Neural cell (in vitro differentiated cells): ENCODE measurements at regions not wholly inside any gene's neighbourhood (a gene's known extent, or its start where the extent isn't known, plus 50 kb on each side); places are given as distances from the start of the nearest gene placed in this dataset.

Source experiments
- H2AFZ ChIP-seq: fragments of 200-600, 300-800 bp; sonication (generic), shearing (Covaris generic); 2 replicates; pipeline ENCODE4 v1.6.0; 2014; ENCODE audit warnings: low read depth, mild to moderate bottlenecking, antibody characterized with exemption, low read length, moderate library complexity
- H3F3A ChIP-seq: fragments of 200-600 bp; shearing (Covaris generic); 2 replicates; pipeline ENCODE4 v1.6.1; 2016; ENCODE audit warnings: mild to moderate bottlenecking, moderate library complexity, mixed read lengths, antibody characterized with exemption, low read length; ENCODE audit not compliant: insufficient read depth, poor library complexity, severe bottlenecking
- H3K27ac ChIP-seq: fragments of 200-600, 300-800 bp; sonication (generic), shearing (Covaris generic); 2 replicates; pipeline ENCODE4 v1.5.1; 2014; ENCODE audit warnings: mild to moderate bottlenecking, low read length, moderate library complexity
- H3K27me3 ChIP-seq: fragments of 300-800, 200-600 bp; sonication (generic), shearing (Covaris generic); 2 replicates; pipeline ENCODE4 v1.6.0; 2014; ENCODE audit warnings: mild to moderate bottlenecking, low read depth, low read length, moderate library complexity; ENCODE audit not compliant: insufficient read depth
- H3K36me3 ChIP-seq: fragments of 300-800, 200-600 bp; sonication (generic), shearing (Covaris generic); 2 replicates; pipeline ENCODE4 v1.5.1; 2014; ENCODE audit warnings: mild to moderate bottlenecking, antibody characterized with exemption, low read length, moderate library complexity; ENCODE audit not compliant: insufficient read depth
- H3K4me2 ChIP-seq: fragments of 300-800, 200-600 bp; sonication (generic), shearing (Covaris generic); 2 replicates; pipeline ENCODE4 v1.6.0; 2014; ENCODE audit warnings: mild to moderate bottlenecking, low read length
- H3K4me3 ChIP-seq: fragments of 300-800, 200-600 bp; sonication (generic), shearing (Covaris generic); 2 replicates; pipeline ENCODE4 v1.5.1; 2014; ENCODE audit warnings: mild to moderate bottlenecking, low read length, moderate library complexity
- H3K79me2 ChIP-seq: fragments of 200-600 bp; shearing (Covaris generic); replicated peaks from 2 replicates; pipeline ENCODE4 v1.6.0; 2014; ENCODE audit warnings: mild to moderate bottlenecking, low read length, moderate library complexity; ENCODE audit not compliant: insufficient read depth
- H3K9ac ChIP-seq: fragments of 300-800, 200-600 bp; sonication (generic), shearing (Covaris generic); 2 replicates; pipeline ENCODE4 v1.6.1; 2016; ENCODE audit warnings: mild to moderate bottlenecking, low read length, mixed read lengths
- H3K9me2 ChIP-seq: fragments of 200-600 bp; shearing (Covaris generic); 2 replicates; pipeline ENCODE4 v1.6.1; 2016; ENCODE audit warnings: mild to moderate bottlenecking, low read length, mixed read lengths; ENCODE audit not compliant: insufficient read depth
- H3K9me3 ChIP-seq: fragments of 200-600, 300-800 bp; sonication (generic), shearing (Covaris generic); 2 replicates; pipeline ENCODE4 v1.6.1; 2016; ENCODE audit warnings: mild to moderate bottlenecking, mixed run types, low read length, moderate library complexity, mixed read lengths
- H4K20me1 ChIP-seq: fragments of 200-600 bp; shearing (Covaris generic); 2 replicates; pipeline ENCODE4 v1.6.1; 2016; ENCODE audit warnings: mild to moderate bottlenecking, mixed run types; ENCODE audit not compliant: insufficient read depth
- CTCF ChIP-seq: fragments of 450-650 bp; IDR thresholded peaks from 2 replicates; pipeline ENCODE4 v1.5.1; 2014; ENCODE audit warnings: antibody characterized with exemption, mild to moderate bottlenecking, moderate library complexity; ENCODE audit not compliant: poor library complexity, severe bottlenecking
- EP300 ChIP-seq: fragments of 450-650 bp; conservative IDR thresholded peaks from 2 replicates; pipeline ENCODE4 v1.6.1; 2014; ENCODE audit warnings: antibody characterized with exemption, mild to moderate bottlenecking, moderate library complexity; ENCODE audit not compliant: poor library complexity, severe bottlenecking
- EZH2 ChIP-seq: fragments of 200-600, 300-800 bp; shearing (Covaris generic), sonication (generic); IDR thresholded peaks from 2 replicates; pipeline ENCODE4 v1.6.1; 2014; ENCODE audit warnings: antibody characterized with exemption, low read length, borderline replicate concordance, mild to moderate bottlenecking; ENCODE audit not compliant: insufficient read depth, poor library complexity, severe bottlenecking
- MXI1 ChIP-seq: fragments of 450-650 bp; conservative IDR thresholded peaks from 2 replicates; pipeline ENCODE4 v1.6.1; 2014; ENCODE audit warnings: antibody characterized with exemption, mild to moderate bottlenecking; ENCODE audit not compliant: poor library complexity, severe bottlenecking
- POLR2AphosphoS5 ChIP-seq: IDR thresholded peaks from 2 replicates; pipeline ENCODE4 v1.6.1; 2012
- RAD21 ChIP-seq: fragments of 450-650 bp; conservative IDR thresholded peaks from 2 replicates; pipeline ENCODE4 v1.6.1; 2014; ENCODE audit warnings: antibody characterized with exemption, mild to moderate bottlenecking, moderate library complexity
- REST ChIP-seq: IDR thresholded peaks from 2 replicates; pipeline ENCODE4 v1.6.1; 2012; ENCODE audit warnings: borderline replicate concordance
- SMC3 ChIP-seq: fragments of 450-650 bp; conservative IDR thresholded peaks from 2 replicates; pipeline ENCODE4 v1.6.1; 2014; ENCODE audit warnings: antibody characterized with exemption, mild to moderate bottlenecking, moderate library complexity; ENCODE audit not compliant: poor library complexity
- TAF1 ChIP-seq: IDR thresholded peaks from 2 replicates; pipeline ENCODE4 v1.6.1; 2012; ENCODE audit warnings: low read depth

GRCh38 chr1:87973896-87974295, 645.2 kb downstream of the LMO4 start:
- no peak for TF ChIP-seq POLR2AphosphoS5
- H4K20me1 ChIP-seq, result no peaks in the 10 kb centered on the region
- no peaks in the 10 kb centered on the region for H3K9me2 ChIP-seq
- no peaks in the 10 kb centered on the region for H3F3A ChIP-seq
- no peak overlapping the region for H2AFZ ChIP-seq
- H3K27me3 ChIP-seq, result no peaks in the 10 kb centered on the region
- H3K36me3 ChIP-seq, result no peaks in the 10 kb centered on the region
- no peaks in the 10 kb centered on the region for H3K79me2 ChIP-seq
- H3K4me3 ChIP-seq, result no peak overlapping the region
- H3K4me2 ChIP-seq, result no peak overlapping the region
- H3K9me3 ChIP-seq, result no peaks in the 10 kb centered on the region
- no peak overlapping the region for H3K9ac ChIP-seq
- no peak overlapping the region for H3K27ac ChIP-seq

- H3K36me3 ChIP-seq, result no peaks in the 10 kb centered on the region
- H3K4me2 ChIP-seq, result no peak overlapping the region
- no peaks in the 10 kb centered on the region for H3K9me3 ChIP-seq
- no peak overlapping the region for H3K4me3 ChIP-seq
- H3K27ac ChIP-seq, result no peak overlapping the region
- no peak overlapping the region for H2AFZ ChIP-seq
- no peaks in the 10 kb centered on the region for H3K9me2 ChIP-seq
- no peak overlapping the region for H3K9ac ChIP-seq
- no peaks in the 10 kb centered on the region for H3K27me3 ChIP-seq
- no peaks in the 10 kb centered on the region for H4K20me1 ChIP-seq
- H3F3A ChIP-seq, result no peaks in the 10 kb centered on the region
- TF ChIP-seq POLR2AphosphoS5, result no peak
- TF ChIP-seq EZH2, result no peak
- TF ChIP-seq RAD21, result no peak
- no peak for TF ChIP-seq EP300
- TF ChIP-seq SMC3, result no peak
- no peak for TF ChIP-seq REST
- no peak for TF ChIP-seq CTCF
- no peak for TF ChIP-seq MXI1
- TF ChIP-seq TAF1, result no peak
- H3K79me2 ChIP-seq, result no peaks in the 10 kb centered on the region
These were observed 647.6 kb downstream of the LMO4 start for GRCh38 chr1:87976316-87976715.

- Histone ChIP-seq H3K4me3 (no peak overlapping the region), H3K9me2 (no peaks in the 10 kb centered on the region), H3K9ac (no peak overlapping the region), H3K9me3 (no peaks in the 10 kb centered on the region), H3K4me2 (no peak overlapping the region), H3K27me3 (no peaks in the 10 kb centered on the region), H4K20me1 (no peaks in the 10 kb centered on the region), H3F3A (no peaks in the 10 kb centered on the region), H3K27ac (no peak overlapping the region), H2AFZ (no peak overlapping the region), H3K36me3 (no peaks in the 10 kb centered on the region), H3K79me2 (no peaks in the 10 kb centered on the region)
- TF ChIP-seq CTCF, result no peak
- no peak for TF ChIP-seq EZH2
- no peak for TF ChIP-seq EP300
- TF ChIP-seq RAD21, result no peak
- no peak for TF ChIP-seq REST
- no peak for TF ChIP-seq POLR2AphosphoS5
These were observed 648.5 kb downstream of the LMO4 start for GRCh38 chr1:87977145-87977544.
